Naive thymus-derived CD4-positive, alpha-beta T cell (primary cell): ENCODE measurements at regions not wholly inside any gene's neighbourhood (a gene's known extent, or its start where the extent isn't known, plus 50 kb on each side); places are given as distances from the start of the nearest gene placed in this dataset.

ENCODE experiments used
- ATAC-seq: fragments of 150-1000 bp; cut with Tn5 transposase; 2 replicates; pipeline ENCODE4 v1.10.0; 2021; ENCODE audit warnings: mild to moderate bottlenecking, moderate library complexity
- CTCF ChIA-PET: fragments of 350-600 bp; sonication (Branson Sonifier 250); formaldehyde crosslinking; loops from one replicate; lab custom pipeline; 2021; ENCODE audit warnings: antibody characterized with exemption; lab: Charles Lee
- POLR2A ChIA-PET: fragments of 350-600 bp; sonication (Branson Sonifier 250); formaldehyde crosslinking; loops from one replicate; lab custom pipeline; 2021; ENCODE audit warnings: antibody characterized with exemption, inconsistent platforms; lab: Charles Lee
- DNase-seq, 9 donors: peaks; one replicate each; pipeline versions ENCODE4 v3.0.0 to v3.0.0-alpha.2; 2020 to 2022; ENCODE audit warnings: mixed read lengths in 1 of 9
- H3K27ac ChIP-seq: one replicate; pipeline ENCODE4 v1.7.0; 2013; ENCODE audit warnings: mild to moderate bottlenecking, low read depth, low read length, moderate library complexity
- H3K27me3 ChIP-seq, 2 donors: one replicate each; pipeline ENCODE4 v1.7.0; 2013; ENCODE audit warnings: low read length in 2 of 2, mild to moderate bottlenecking in 2 of 2, moderate library complexity in 2 of 2; ENCODE audit not compliant: control insufficient read depth in 2 of 2, insufficient read depth in 2 of 2
- H3K36me3 ChIP-seq, 3 experiments: 1 replicate in 2 of 3; 2 replicates in 1 of 3; pipeline ENCODE4 v1.7.0; 2013; ENCODE audit warnings: low read length in 3 of 3, mild to moderate bottlenecking in 3 of 3, moderate library complexity in 1 of 3; ENCODE audit not compliant: insufficient read depth in 3 of 3, control insufficient read depth in 2 of 3
- H3K4me1 ChIP-seq, 2 donors: one replicate each; pipeline ENCODE4 v1.7.0; 2013; ENCODE audit warnings: low read length in 2 of 2, mild to moderate bottlenecking in 2 of 2, moderate library complexity in 1 of 2; ENCODE audit not compliant: control insufficient read depth in 2 of 2, insufficient read depth in 2 of 2
- H3K4me3 ChIP-seq: 2 replicates; pipeline ENCODE4 v1.7.0; 2013; ENCODE audit warnings: mild to moderate bottlenecking, low read length
- H3K9me3 ChIP-seq, 3 experiments: 1 replicate in 2 of 3; 2 replicates in 1 of 3; pipeline ENCODE4 v1.7.0; 2013; ENCODE audit warnings: low read length in 3 of 3; ENCODE audit not compliant: control insufficient read depth in 2 of 3
- H3K27ac Mint-ChIP-seq, 9 donors: one replicate each; pipeline ENCODE4 v1.8.0; 2020 to 2022; ENCODE audit warnings: mixed read lengths in 9 of 9, mild to moderate bottlenecking in 8 of 9, moderate library complexity in 5 of 9, inconsistent platforms in 2 of 9
- H3K27me3 Mint-ChIP-seq, 5 donors: one replicate each; pipeline ENCODE4 v1.8.0; 2021 to 2022; ENCODE audit warnings: mixed read lengths in 5 of 5, mild to moderate bottlenecking in 1 of 5
- H3K36me3 Mint-ChIP-seq, 5 donors: one replicate each; pipeline ENCODE4 v1.8.0; 2020 to 2022; ENCODE audit warnings: mixed read lengths in 5 of 5, mild to moderate bottlenecking in 3 of 5, inconsistent platforms in 1 of 5
- H3K4me1 Mint-ChIP-seq, 7 donors: one replicate each; pipeline ENCODE4 v1.8.0; 2020 to 2022; ENCODE audit warnings: mixed read lengths in 7 of 7, mild to moderate bottlenecking in 3 of 7, inconsistent platforms in 1 of 7
- H3K4me3 Mint-ChIP-seq, 10 donors: one replicate each; pipeline ENCODE4 v1.8.0; 2020 to 2022; ENCODE audit warnings: mild to moderate bottlenecking in 10 of 10, mixed read lengths in 10 of 10, moderate library complexity in 6 of 10, inconsistent platforms in 2 of 10
- H3K9me3 Mint-ChIP-seq, 11 donors: one replicate each; pipeline ENCODE4 v1.8.0; 2020 to 2022; ENCODE audit warnings: mixed read lengths in 11 of 11, mild to moderate bottlenecking in 4 of 11, inconsistent platforms in 1 of 11, moderate library complexity in 1 of 11
- intact Hi-C, 2 donors: fragments of 100-400 bp; cut with micrococcal nuclease; formaldehyde crosslinking; loops; one replicate each; pipeline ENCODE4 v1.15.1; 2023

DNA sequence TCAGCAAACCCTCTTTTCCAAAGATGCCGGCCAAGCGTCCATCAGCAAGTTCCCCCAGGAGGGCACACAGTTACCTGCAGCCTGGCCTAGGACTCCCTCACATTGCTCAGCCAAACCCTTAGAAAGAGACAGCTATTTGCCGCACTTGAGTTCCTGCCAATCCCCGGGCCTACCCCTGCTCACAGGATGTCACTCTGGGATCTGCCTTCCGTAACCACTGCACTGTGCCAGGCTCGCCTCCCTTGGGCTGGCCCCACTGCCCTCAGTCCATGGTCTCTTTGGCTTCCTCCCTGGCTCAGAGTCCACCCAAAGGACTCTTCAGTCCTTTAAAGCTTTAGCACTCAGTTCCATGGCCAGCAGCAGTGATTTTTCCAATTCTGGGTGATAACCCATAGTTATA is 128.3 kb downstream of the NSG2 start:
- intact Hi-C loops = no loop called here
- POLR2A ChIA-PET = no interaction called here

DNA sequence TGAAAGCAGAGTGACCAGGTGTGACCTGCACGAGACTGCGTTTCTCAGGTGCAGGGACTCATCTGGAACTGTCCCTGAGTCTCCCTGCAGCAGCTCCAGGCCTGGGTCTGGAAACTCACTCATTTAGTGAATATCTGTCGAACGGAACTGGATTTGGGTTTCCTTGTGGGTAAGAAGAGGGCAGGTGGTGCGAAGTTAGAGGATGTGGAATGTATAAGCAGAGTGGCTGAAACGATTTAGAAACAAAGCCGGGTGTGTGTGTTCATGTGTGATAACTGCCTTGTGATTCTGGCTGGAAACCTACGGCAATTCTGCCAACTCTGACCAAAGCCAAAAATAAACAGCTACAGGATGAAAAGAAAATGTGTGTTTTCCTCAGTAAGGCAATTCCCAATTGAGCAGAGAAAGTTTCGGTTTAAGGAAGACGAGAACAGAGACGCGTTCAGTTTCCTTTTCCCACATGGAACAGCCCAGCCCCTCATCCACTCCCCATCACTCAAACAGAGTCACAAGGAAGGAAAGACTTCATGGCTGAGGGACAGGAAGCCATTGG is 130.3 kb downstream of the NSG2 start:
- no peak overlapping the region for H3K27ac Mint-ChIP-seq
- no peak overlapping the region for H3K4me3 ChIP-seq
- no peak overlapping the region for H3K27ac ChIP-seq
- no peaks in the 10 kb centered on the region for H3K27me3 ChIP-seq
- H3K36me3 Mint-ChIP-seq = no peaks in the 10 kb centered on the region
- no peaks in the 10 kb centered on the region for H3K36me3 ChIP-seq
- no peaks in the 10 kb centered on the region for H3K9me3 ChIP-seq
- H3K9me3 Mint-ChIP-seq = peaks cover 0 to 4% (median 0%) of the 10 kb centered on the region in 11 donors
- intact Hi-C loops = no loop called here
- POLR2A ChIA-PET = no interaction called here
- DNase-seq = no peak
- CTCF ChIA-PET = no interaction called here
- no peaks in the 10 kb centered on the region for H3K4me1 ChIP-seq
- H3K4me1 Mint-ChIP-seq = peaks cover 0 to 5% (median 0%) of the 10 kb centered on the region in 7 donors
- ATAC-seq = no peak
- H3K27me3 Mint-ChIP-seq = peaks cover 0 to 40% (median 26%) of the 10 kb centered on the region in 5 donors
- no peak overlapping the region for H3K4me3 Mint-ChIP-seq

More for the DNA sequence above, 128.3 kb downstream of the NSG2 start:
- Histone ChIP-seq H3K4me1 (no peaks in the 10 kb centered on the region), H3K27me3 (no peaks in the 10 kb centered on the region), H3K4me3 (no peak overlapping the region), H3K9me3 (no peaks in the 10 kb centered on the region), H3K27ac (no peak overlapping the region), H3K36me3 (no peaks in the 10 kb centered on the region)
- CTCF ChIA-PET = no interaction called here
- Mint-ChIP-seq H3K4me1 (peaks cover 0 to 5% (median 0%) of the 10 kb centered on the region in 7 donors), H3K27me3 (peaks cover 0 to 40% (median 26%) of the 10 kb centered on the region in 5 donors), H3K9me3 (peaks cover 0 to 10% (median 3%) of the 10 kb centered on the region in 11 donors), H3K36me3 (no peaks in the 10 kb centered on the region), H3K4me3 (no peak overlapping the region), H3K27ac (no peak overlapping the region)
- ATAC-seq (no peak), DNase-seq (no peak)

DNA sequence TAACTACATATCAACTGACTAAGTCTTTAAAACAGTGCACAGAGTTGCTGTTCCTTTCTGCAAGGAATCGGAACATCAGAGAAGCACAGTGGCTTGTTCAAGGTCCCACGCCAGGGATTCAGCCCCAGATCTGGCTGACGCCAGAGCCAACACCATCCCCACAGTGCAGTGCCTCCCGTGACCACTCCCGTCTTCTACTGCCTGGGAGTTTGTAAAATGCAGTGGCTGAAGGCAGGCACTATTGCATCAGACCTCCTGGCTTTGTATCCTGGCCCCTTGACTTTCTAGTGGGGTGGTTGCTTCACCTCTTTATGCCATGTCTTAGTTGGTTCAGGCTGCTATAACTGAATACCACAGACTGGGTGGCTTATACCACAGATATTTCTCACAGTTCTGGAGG is 131.0 kb downstream of the NSG2 start:
- ATAC-seq (no peak), DNase-seq (no peak)
- Mint-ChIP-seq H3K36me3 (no peaks in the 10 kb centered on the region), H3K4me3 (no peak overlapping the region), H3K9me3 (peaks cover 0 to 9% (median 0%) of the 10 kb centered on the region in 11 donors), H3K4me1 (peaks cover 0 to 5% (median 0%) of the 10 kb centered on the region in 7 donors), H3K27ac (no peak overlapping the region), H3K27me3 (peaks cover 0 to 45% (median 26%) of the 10 kb centered on the region in 5 donors)
- no peak overlapping the region for H3K4me3 ChIP-seq
- H3K36me3 ChIP-seq = no peaks in the 10 kb centered on the region
- intact Hi-C loops = no loop called here
- H3K27me3 ChIP-seq = no peaks in the 10 kb centered on the region
- no peaks in the 10 kb centered on the region for H3K9me3 ChIP-seq
- ChIA-PET POLR2A (no interaction called here), CTCF (no interaction called here)
- H3K27ac ChIP-seq = no peak overlapping the region
- no peaks in the 10 kb centered on the region for H3K4me1 ChIP-seq

DNA sequence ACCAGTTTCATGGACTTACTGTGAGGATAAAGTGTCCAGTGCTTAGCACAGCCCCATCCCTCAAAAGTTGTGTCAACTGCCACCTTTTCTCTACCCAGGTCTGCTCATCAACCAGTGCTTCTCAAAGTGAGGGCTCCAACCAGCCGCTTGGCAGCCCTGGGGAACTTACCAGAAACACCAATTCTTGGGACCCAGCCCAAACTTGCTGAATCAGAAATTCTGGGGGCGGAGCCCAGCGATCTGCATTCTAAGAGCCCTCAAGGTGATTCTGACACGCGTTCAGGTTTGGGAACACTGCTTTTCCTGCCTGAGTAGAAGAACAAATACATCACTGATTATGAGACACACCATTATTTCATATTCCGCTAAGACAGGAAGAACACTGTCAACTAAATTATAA is 132.0 kb downstream of the NSG2 start:
- no peaks in the 10 kb centered on the region for H3K36me3 Mint-ChIP-seq
- peaks cover 0 to 5% (median 0%) of the 10 kb centered on the region in 7 donors for H3K4me1 Mint-ChIP-seq
- H3K27me3 Mint-ChIP-seq = peaks cover 0 to 41% (median 26%) of the 10 kb centered on the region in 5 donors
- H3K27me3 ChIP-seq = no peaks in the 10 kb centered on the region
- peaks cover 0 to 9% (median 0%) of the 10 kb centered on the region in 11 donors for H3K9me3 Mint-ChIP-seq
- intact Hi-C loops = no loop called here
- H3K4me1 ChIP-seq = no peaks in the 10 kb centered on the region
- H3K4me3 Mint-ChIP-seq = no peak overlapping the region
- no peak overlapping the region for H3K4me3 ChIP-seq
- ATAC-seq = no peak
- ChIA-PET CTCF (no interaction called here), POLR2A (no interaction called here)
- H3K27ac ChIP-seq = no peak overlapping the region
- no peak overlapping the region for H3K27ac Mint-ChIP-seq
- DNase-seq = no peak
- H3K9me3 ChIP-seq = no peaks in the 10 kb centered on the region
- no peaks in the 10 kb centered on the region for H3K36me3 ChIP-seq

DNA sequence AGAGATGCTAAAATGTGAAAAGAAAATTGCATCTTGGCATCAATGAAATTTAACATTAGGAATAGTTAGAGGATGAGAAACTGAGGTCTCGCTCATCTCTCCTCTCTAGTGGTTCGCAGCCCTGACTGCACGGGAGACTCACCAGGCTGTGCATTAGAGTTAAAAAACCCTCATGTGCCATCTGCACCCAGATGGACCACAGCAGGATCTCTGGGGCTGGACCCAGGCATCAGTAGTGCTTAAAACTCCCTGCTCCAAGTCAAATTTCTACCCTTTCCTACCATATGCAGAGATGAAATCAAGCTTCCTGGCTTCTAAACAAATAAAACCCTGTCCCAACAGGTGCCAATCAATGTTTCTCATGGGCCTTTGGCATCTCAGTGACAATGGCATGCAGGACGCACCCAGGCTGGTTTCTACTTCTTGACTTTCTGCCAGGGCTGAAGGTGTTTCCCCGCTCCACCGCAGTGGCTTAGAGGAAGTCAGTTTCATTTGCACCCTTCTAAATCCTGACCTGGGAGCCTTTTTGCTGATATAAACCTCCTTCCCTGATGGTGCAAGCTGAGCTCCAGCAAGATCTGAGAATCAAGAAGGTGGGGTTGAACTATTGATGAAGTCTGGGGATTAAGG is 132.6 kb downstream of the NSG2 start:
- Mint-ChIP-seq H3K4me3 (no peak overlapping the region), H3K27ac (no peak overlapping the region), H3K4me1 (peaks cover 0 to 5% (median 0%) of the 10 kb centered on the region in 7 donors), H3K9me3 (peaks cover 0 to 9% (median 0%) of the 10 kb centered on the region in 11 donors), H3K36me3 (no peaks in the 10 kb centered on the region), H3K27me3 (peaks cover 0 to 41% (median 22%) of the 10 kb centered on the region in 5 donors)
- Histone ChIP-seq H3K27me3 (no peaks in the 10 kb centered on the region), H3K4me1 (no peaks in the 10 kb centered on the region), H3K27ac (no peak overlapping the region), H3K36me3 (no peaks in the 10 kb centered on the region), H3K4me3 (no peak overlapping the region), H3K9me3 (no peaks in the 10 kb centered on the region)
- ATAC-seq = no peak
- CTCF ChIA-PET = no interaction called here
- intact Hi-C loops = no loop called here
- POLR2A ChIA-PET = no interaction called here
- DNase-seq = no peak

DNA sequence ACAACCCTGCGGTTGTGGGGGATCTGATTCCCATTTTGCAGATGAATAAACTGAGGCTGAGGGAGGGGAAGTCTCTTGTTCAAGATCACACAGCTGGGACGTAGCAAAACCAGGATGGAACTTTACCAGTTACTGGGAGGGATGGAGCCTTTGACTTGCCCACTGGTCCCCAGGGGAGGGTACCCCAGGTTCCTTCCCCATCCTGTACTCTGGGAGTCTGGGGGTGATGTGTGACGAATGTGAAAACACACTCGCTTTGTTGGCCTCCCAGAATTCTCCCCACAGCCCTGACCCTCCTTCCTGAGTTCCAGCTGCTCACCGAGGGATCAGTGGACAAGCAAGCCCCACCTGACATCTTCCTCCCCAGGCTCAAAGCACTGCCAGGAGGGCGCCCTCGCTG is 135.1 kb downstream of the NSG2 start:
- Histone ChIP-seq H3K4me1 (no peaks in the 10 kb centered on the region), H3K27ac (no peak overlapping the region), H3K36me3 (no peaks in the 10 kb centered on the region), H3K9me3 (no peaks in the 10 kb centered on the region), H3K4me3 (no peak overlapping the region), H3K27me3 (no peaks in the 10 kb centered on the region)
- intact Hi-C loops = no loop called here
- Mint-ChIP-seq H3K4me1 (peaks cover 0 to under 1% (median 0%) of the 10 kb centered on the region in 7 donors), H3K36me3 (no peaks in the 10 kb centered on the region), H3K27me3 (peaks cover 0 to 24% (median 12%) of the 10 kb centered on the region in 5 donors), H3K27ac (no peak overlapping the region), H3K4me3 (no peak overlapping the region), H3K9me3 (peaks cover 0 to 5% (median 0%) of the 10 kb centered on the region in 11 donors)
- no peak for ATAC-seq
- POLR2A ChIA-PET = no interaction called here
- DNase-seq = no peak
- CTCF ChIA-PET = no interaction called here

DNA sequence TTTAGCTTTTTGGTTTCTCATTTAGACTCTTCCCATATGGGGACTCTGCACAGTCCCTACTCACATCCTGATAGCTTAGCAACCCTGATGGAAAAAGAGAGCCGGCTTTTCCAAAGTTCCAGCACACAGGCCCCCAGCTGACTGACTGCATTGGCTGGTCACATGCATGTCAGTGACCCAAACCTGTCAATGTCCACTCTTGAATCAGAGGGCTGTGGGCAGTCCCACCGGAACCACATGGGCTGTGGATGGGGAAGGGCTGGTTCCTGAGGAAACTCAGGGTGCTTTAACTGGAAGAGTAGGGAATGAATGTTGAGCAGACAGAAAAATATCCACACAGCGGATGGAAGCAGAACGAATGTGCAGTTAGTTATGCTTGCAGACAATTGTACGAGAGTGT is 136.6 kb downstream of the NSG2 start:
- ChIA-PET POLR2A (no interaction called here), CTCF (no interaction called here)
- Histone ChIP-seq H3K27ac (no peak overlapping the region), H3K36me3 (no peaks in the 10 kb centered on the region), H3K9me3 (no peaks in the 10 kb centered on the region), H3K4me3 (no peak overlapping the region), H3K4me1 (no peaks in the 10 kb centered on the region), H3K27me3 (no peaks in the 10 kb centered on the region)
- H3K27me3 Mint-ChIP-seq = peaks cover 0 to 35% (median 15%) of the 10 kb centered on the region in 5 donors
- peaks cover 0 to 5% (median 0%) of the 10 kb centered on the region in 11 donors for H3K9me3 Mint-ChIP-seq
- no peaks in the 10 kb centered on the region for H3K36me3 Mint-ChIP-seq
- H3K4me3 Mint-ChIP-seq = no peak overlapping the region
- no peak for ATAC-seq
- no peak for DNase-seq
- H3K4me1 Mint-ChIP-seq = no peaks in the 10 kb centered on the region
- H3K27ac Mint-ChIP-seq = no peak overlapping the region
- intact Hi-C loops = no loop called here
